Adrenal gland (tissue), 9 donors: ENCODE measurements at regions not wholly inside any gene's neighbourhood (a gene's known extent, or its start where the extent isn't known, plus 50 kb on each side); places are given as distances from the start of the nearest gene placed in this dataset.

ENCODE experiments used
- DNase-seq, 7 donors: peaks; one replicate each; pipeline ENCODE4 v3.0.0-alpha.2; 2019 to 2020
- H3K27ac ChIP-seq, 5 donors: fragments of 200-600 bp; sonication (generic) in 4 of 5; 1 replicate in 3 of 5; 2 replicates in 2 of 5; pipeline versions ENCODE4 v1.5.1 to v1.8.0; 2016 to 2020; ENCODE audit warnings: mild to moderate bottlenecking in 1 of 5
- H3K27me3 ChIP-seq: fragments of 200-600 bp; 2 replicates; pipeline ENCODE4 v1.8.0; 2021
- H3K36me3 ChIP-seq, 2 donors: fragments of 200-600 bp; replicated peaks in 1 of 2; 1 replicate in 1 of 2; 2 replicates in 1 of 2; pipeline versions ENCODE4 v1.5.1 to v1.8.0; 2018 to 2022
- H3K4me1 ChIP-seq, 2 donors: fragments of 200-600 bp; replicated peaks in 1 of 2; 1 replicate in 1 of 2; 2 replicates in 1 of 2; pipeline versions ENCODE4 v1.5.1 to v1.8.0; 2018 to 2021
- H3K4me3 ChIP-seq, 4 donors: fragments of 200-600 bp; sonication (generic) in 3 of 4; one replicate each; pipeline ENCODE4 v1.5.1; 2016 to 2018
- H3K9me3 ChIP-seq, 3 donors: fragments of 200-600 bp; sonication (generic) in 1 of 3; replicated peaks in 1 of 3; 1 replicate in 2 of 3; 2 replicates in 1 of 3; pipeline versions ENCODE4 v1.5.1 to v1.8.0; 2016 to 2021
- CTCF ChIP-seq, 6 experiments: fragments of 450-650 bp in 4 of 6; fragments of 200-600 bp in 2 of 6; sonication (generic) in 1 of 6; IDR thresholded peaks; 1 replicate in 5 of 6; 2 replicates in 1 of 6; pipeline versions ENCODE4 v1.5.1 to v1.8.0; 2016 to 2021; ENCODE audit warnings: antibody characterized with exemption in 6 of 6, mild to moderate bottlenecking in 2 of 6, moderate library complexity in 1 of 6
- POLR2A ChIP-seq, 2 donors: fragments of 450-650 bp; IDR thresholded peaks; one replicate each; pipeline ENCODE4 v1.6.1; 2017; ENCODE audit warnings: antibody characterized with exemption in 2 of 2, mild to moderate bottlenecking in 2 of 2, moderate library complexity in 1 of 2
- WGBS, 4 donors: extraction: QIAGEN DNeasy Blood & Tissue Kit in 2 of 4; methylation state at CpG; one replicate each; pipeline versions ENCODE4 v1.1.5 to v1.1.7; 2013 to 2017; 5-methylcytosine and 5-hydroxymethylcytosine counted together
- intact Hi-C, 2 donors: fragments of 100-400 bp; cut with DNase I; formaldehyde crosslinking; loops; one replicate each; pipeline versions ENCODE4 v1.14.1 to v1.15.0; 2022 to 2023
- donor health status: healthy with polysubstance abuse.
- donor health status: Bipolar disorder and iron deficiency.
- donor health status: DM: yes; HTN: yes; CAD: no.
- donor health status: DM: no; HTN: no; CAD: no.
- donor health status: DM: no; HTN: no; CAD: no.

DNA sequence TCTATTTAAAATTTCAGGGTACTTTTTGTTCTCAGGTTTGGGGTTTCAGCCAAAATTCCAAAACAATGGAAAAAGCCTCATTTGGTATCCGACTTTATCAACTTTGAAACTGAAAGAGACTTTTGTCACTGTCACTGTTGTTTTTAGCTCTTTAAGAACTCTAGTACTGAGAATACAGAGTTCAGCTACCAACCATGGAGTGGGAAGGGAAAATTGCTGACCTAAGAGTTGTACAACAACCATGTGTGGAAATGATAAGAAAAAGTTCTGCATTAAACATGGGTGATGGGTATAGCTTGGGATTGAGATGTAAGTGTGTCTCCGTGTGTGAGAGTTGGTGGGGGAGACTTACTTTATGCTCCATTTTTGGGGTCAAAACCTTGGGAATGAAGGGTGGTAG is 206.6 kb upstream of the LRATD1 start:
- TF ChIP-seq POLR2A (IDR thresholded peaks at IDR 0.05) (no peak), CTCF (IDR thresholded peaks at IDR 0.05) (no peak)

DNA sequence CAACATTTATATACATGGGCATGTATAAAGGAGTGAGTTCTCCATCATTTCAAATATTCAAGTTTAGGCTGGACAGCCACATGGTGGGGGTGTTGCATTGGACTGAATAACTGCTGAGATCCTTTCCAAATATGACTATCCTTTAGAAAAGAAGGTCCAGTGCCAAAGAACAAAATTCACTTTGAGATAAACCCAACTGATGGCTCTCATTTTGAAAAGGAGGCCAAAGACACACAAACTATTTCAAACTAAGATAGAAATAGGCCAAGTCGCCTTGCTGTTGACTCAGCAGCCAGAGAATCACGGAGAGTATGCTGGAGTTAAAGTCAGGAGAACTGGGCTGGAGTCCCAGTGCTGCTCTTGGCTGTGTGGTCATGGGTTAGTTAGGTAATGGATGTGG is 204.5 kb upstream of the LRATD1 start:
- intact Hi-C loops = no loop called here
- no peaks in the 10 kb centered on the region for H3K27me3 ChIP-seq
- no peaks in the 10 kb centered on the region for H3K36me3 ChIP-seq
- H3K27ac ChIP-seq = no peak overlapping the region
- peak in 2 of 7 donors; percentile 4 to 12 for DNase-seq
- H3K4me1 ChIP-seq = no peaks in the 10 kb centered on the region
- H3K4me3 ChIP-seq = no peak overlapping the region
- no peaks in the 10 kb centered on the region for H3K9me3 ChIP-seq
- WGBS, 4 donors = 9 to 29% (median 19%) methylated on average over 2 of the region's 2 CpGs
- TF ChIP-seq POLR2A (IDR thresholded peaks at IDR 0.05) = no peak
- peak in 2 of 6 experiments; percentile 16 for TF ChIP-seq CTCF (IDR thresholded peaks at IDR 0.05)

More for the DNA sequence above, 206.6 kb upstream of the LRATD1 start:
- H3K27ac ChIP-seq = no peak overlapping the region
- H3K36me3 ChIP-seq = no peaks in the 10 kb centered on the region
- 86 to 91% (median 87%) methylated on average over 2 of the region's 2 CpGs for WGBS, 4 donors
- no peak overlapping the region for H3K4me3 ChIP-seq
- H3K4me1 ChIP-seq = no peaks in the 10 kb centered on the region
- no peaks in the 10 kb centered on the region for H3K27me3 ChIP-seq
- no peak for DNase-seq
- intact Hi-C loops = no loop called here
- H3K9me3 ChIP-seq = no peaks in the 10 kb centered on the region

GRCh38 chr2:14433946-14434495 is 198.5 kb upstream of the LRATD1 start:
- no peaks in the 10 kb centered on the region for H3K4me1 ChIP-seq
- H3K27ac ChIP-seq = no peak overlapping the region
- no peaks in the 10 kb centered on the region for H3K36me3 ChIP-seq
- H3K9me3 ChIP-seq = no peaks in the 10 kb centered on the region
- 82 to 88% (median 86%) methylated on average over 5 of the region's 5 CpGs for WGBS, 4 donors
- no peak for DNase-seq
- H3K27me3 ChIP-seq = no peaks in the 10 kb centered on the region
- intact Hi-C loops = no loop called here
- no peak overlapping the region for H3K4me3 ChIP-seq
- TF ChIP-seq POLR2A (IDR thresholded peaks at IDR 0.05) (no peak), CTCF (IDR thresholded peaks at IDR 0.05) (no peak)

- TF ChIP-seq POLR2A (IDR thresholded peaks at IDR 0.05) (no peak), CTCF (IDR thresholded peaks at IDR 0.05) (no peak)
- no peak overlapping the region for H3K4me3 ChIP-seq
- H3K4me1 ChIP-seq = no peaks in the 10 kb centered on the region
- intact Hi-C loops = no loop called here
- no peak for DNase-seq
- no peaks in the 10 kb centered on the region for H3K9me3 ChIP-seq
- no peaks in the 10 kb centered on the region for H3K36me3 ChIP-seq
- no peak overlapping the region for H3K27ac ChIP-seq
- no peaks in the 10 kb centered on the region for H3K27me3 ChIP-seq
These were observed 186.8 kb upstream of the LRATD1 start for GRCh38 chr2:14445670-14446069.
